Upper lobe of left lung (tissue), 6 donors: ENCODE measurements at regions not wholly inside any gene's neighbourhood (a gene's known extent, or its start where the extent isn't known, plus 50 kb on each side); places are given as distances from the start of the nearest gene placed in this dataset.

ENCODE experiments used
- ATAC-seq, 2 donors: fragments of 200-7000 bp; cut with Tn5 transposase; one replicate each; pipeline ENCODE4 v1.9.1; 2022; ENCODE audit warnings: mild to moderate bottlenecking in 2 of 2, moderate library complexity in 2 of 2; ENCODE audit not compliant: low FRiP score in 2 of 2
- DNase-seq, 2 donors: peaks; one replicate each; pipeline ENCODE4 v3.0.0-alpha.2; 2019 to 2020
- H3K27ac ChIP-seq, 4 donors: fragments of 200-600 bp; sonication (generic); one replicate each; pipeline ENCODE4 v1.5.1; 2016 to 2019
- H3K27me3 ChIP-seq, 4 donors: fragments of 200-600 bp; sonication (generic); one replicate each; pipeline ENCODE4 v1.5.1; 2017 to 2019
- H3K36me3 ChIP-seq, 4 donors: fragments of 200-600 bp; sonication (generic); one replicate each; pipeline ENCODE4 v1.5.1; 2016 to 2019
- H3K4me1 ChIP-seq, 4 donors: fragments of 200-600 bp; sonication (generic); one replicate each; pipeline ENCODE4 v1.5.1; 2018 to 2019
- H3K4me3 ChIP-seq, 4 donors: fragments of 200-600 bp; sonication (generic); one replicate each; pipeline ENCODE4 v1.5.1; 2017 to 2019; ENCODE audit warnings: mild to moderate bottlenecking in 2 of 4, moderate library complexity in 1 of 4
- H3K9me3 ChIP-seq, 4 donors: fragments of 200-600 bp; sonication (generic); one replicate each; pipeline ENCODE4 v1.5.1; 2018 to 2019
- EP300 ChIP-seq, 4 donors: sonication (generic); formaldehyde crosslinking; IDR thresholded peaks; one replicate each; pipeline ENCODE4 v1.5.1; 2017; ENCODE audit warnings: antibody characterized with exemption in 4 of 4, control low read depth in 2 of 4
- POLR2A ChIP-seq, 4 donors: fragments of 450-650 bp; IDR thresholded peaks; one replicate each; pipeline ENCODE4 v1.5.1; 2016 to 2017; ENCODE audit warnings: antibody characterized with exemption in 4 of 4, mild to moderate bottlenecking in 2 of 4
- POLR2AphosphoS5 ChIP-seq, 2 donors: sonication (generic); formaldehyde crosslinking; IDR thresholded peaks; one replicate each; pipeline ENCODE4 v1.5.1; 2017; ENCODE audit warnings: antibody characterized with exemption in 2 of 2
- WGBS, 2 donors: methylation state at CpG; one replicate each; pipeline ENCODE4 v1.1.5; 2017 to 2018; 5-methylcytosine and 5-hydroxymethylcytosine counted together
- TF ChIP-seq, protein P1 (sequence below), 6 experiments: fragments of 450-650 bp in 4 of 6; fragments of 200-600 bp in 2 of 6; sonication (generic) in 2 of 6; IDR thresholded peaks; one replicate each; pipeline ENCODE4 v1.5.1; 2016 to 2019; ENCODE audit warnings: antibody characterized with exemption in 6 of 6
- donor health status: DM: no; HTN: no; CAD: no; lungs with moderate emphysema.
- donor health status: DM: no; HTN: yes; CAD: no; lungs with severe emphysema.

DNA sequence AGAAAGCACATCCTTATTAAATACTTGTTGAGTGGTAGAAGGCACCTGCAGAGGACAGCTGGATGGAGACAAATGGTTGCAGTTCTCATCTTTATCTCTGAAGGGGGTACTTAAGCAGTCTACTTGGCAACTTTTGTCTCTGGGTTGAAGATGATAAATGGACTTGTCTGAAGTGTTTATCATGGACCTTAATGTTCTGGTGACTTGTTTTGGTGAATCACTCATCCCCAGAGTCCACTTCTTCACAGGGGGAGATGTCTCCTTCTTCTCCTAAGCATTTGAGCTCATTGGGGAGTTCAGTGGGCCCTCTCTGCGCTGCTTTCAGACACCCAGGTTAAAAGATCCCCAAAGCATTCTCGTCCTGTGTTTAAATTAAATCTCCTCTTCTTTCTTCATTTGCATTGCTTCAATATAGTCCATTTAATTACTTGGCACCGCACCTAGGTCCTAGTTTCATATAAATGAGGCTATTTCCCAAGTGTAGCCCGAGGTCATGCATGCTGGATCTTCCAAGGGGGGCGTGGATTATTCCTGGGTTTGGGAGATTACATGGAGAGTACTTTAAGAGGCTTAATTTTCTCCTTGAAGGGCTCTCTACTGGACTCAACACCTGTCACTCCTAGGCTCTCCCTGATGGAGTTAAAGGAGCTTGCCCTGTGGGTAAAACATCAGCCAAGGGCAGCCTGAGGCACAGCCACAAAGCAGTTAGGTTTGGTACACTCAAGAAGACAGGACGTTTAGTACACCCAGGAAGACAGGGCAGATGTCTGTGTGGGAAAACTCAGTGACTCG, 239.3 kb upstream of the C2CD4B start:
- H3K27me3 ChIP-seq, result no peaks in the 10 kb centered on the region
- peaks cover 2 to 8% (median 6%) of the 10 kb centered on the region in 4 donors for H3K4me1 ChIP-seq
- peaks cover 0 to 3% (median 0%) of the 10 kb centered on the region in 4 donors for H3K9me3 ChIP-seq
- H3K4me3 ChIP-seq, result no peak overlapping the region
- H3K36me3 ChIP-seq, result no peaks in the 10 kb centered on the region
- TF ChIP-seq, protein P1, sequence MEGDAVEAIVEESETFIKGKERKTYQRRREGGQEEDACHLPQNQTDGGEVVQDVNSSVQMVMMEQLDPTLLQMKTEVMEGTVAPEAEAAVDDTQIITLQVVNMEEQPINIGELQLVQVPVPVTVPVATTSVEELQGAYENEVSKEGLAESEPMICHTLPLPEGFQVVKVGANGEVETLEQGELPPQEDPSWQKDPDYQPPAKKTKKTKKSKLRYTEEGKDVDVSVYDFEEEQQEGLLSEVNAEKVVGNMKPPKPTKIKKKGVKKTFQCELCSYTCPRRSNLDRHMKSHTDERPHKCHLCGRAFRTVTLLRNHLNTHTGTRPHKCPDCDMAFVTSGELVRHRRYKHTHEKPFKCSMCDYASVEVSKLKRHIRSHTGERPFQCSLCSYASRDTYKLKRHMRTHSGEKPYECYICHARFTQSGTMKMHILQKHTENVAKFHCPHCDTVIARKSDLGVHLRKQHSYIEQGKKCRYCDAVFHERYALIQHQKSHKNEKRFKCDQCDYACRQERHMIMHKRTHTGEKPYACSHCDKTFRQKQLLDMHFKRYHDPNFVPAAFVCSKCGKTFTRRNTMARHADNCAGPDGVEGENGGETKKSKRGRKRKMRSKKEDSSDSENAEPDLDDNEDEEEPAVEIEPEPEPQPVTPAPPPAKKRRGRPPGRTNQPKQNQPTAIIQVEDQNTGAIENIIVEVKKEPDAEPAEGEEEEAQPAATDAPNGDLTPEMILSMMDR (IDR thresholded peaks at IDR 0.05), result no peak
- TF ChIP-seq EP300 (IDR thresholded peaks at IDR 0.05) (no peak), POLR2AphosphoS5 (IDR thresholded peaks at IDR 0.05) (no peak), POLR2A (IDR thresholded peaks at IDR 0.05) (no peak)
- 50 to 52% methylated on average over 7 of the region's 7 CpGs for WGBS, 2 donors
- no peak overlapping the region for H3K27ac ChIP-seq
- peak in 1 of 2 donors; percentile 15 for ATAC-seq
- no peak for DNase-seq

- no peak overlapping the region for H3K27ac ChIP-seq
- TF ChIP-seq POLR2A (IDR thresholded peaks at IDR 0.05) (no peak), POLR2AphosphoS5 (IDR thresholded peaks at IDR 0.05) (no peak), EP300 (IDR thresholded peaks at IDR 0.05) (no peak)
- TF ChIP-seq, protein P1 (IDR thresholded peaks at IDR 0.05), result no peak
- H3K27me3 ChIP-seq, result no peaks in the 10 kb centered on the region
- WGBS, 2 donors, result 96 to 100% methylated on average over 1 of the region's 1 CpG
- no peak overlapping the region for H3K4me3 ChIP-seq
- H3K4me1 ChIP-seq, result peaks cover 2 to 8% (median 6%) of the 10 kb centered on the region in 4 donors
- DNase-seq (no peak), ATAC-seq (no peak)
- no peaks in the 10 kb centered on the region for H3K9me3 ChIP-seq
- H3K36me3 ChIP-seq, result no peaks in the 10 kb centered on the region
These were observed 241.3 kb upstream of the C2CD4B start for GRCh38 chr15:62406305-62406891.

DNA sequence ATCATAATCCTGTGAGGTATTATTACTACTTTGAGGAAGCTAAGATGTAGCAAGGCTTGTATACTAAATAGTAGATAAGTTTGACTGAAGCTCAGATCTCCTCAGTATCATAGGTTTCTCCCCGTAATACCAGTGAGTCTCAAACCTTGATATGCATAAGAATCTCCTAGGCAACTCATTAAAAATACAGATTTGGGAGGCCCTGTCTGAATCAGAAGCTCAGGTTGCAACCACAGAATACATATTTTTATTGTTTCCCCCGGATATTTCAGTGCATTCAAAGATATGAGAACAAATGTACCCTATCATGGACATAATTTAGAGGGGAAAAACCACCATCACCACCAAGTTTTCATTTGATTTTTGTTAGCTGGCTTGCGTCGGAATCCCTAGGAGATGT, 242.1 kb upstream of the C2CD4B start:
- no peak overlapping the region for H3K4me3 ChIP-seq
- 93 to 98% methylated on average over 4 of the region's 4 CpGs for whole genome bisulfite sequencing, 2 donors
- DNase-seq, result no peak
- TF ChIP-seq POLR2A (IDR thresholded peaks at IDR 0.05) (no peak), EP300 (IDR thresholded peaks at IDR 0.05) (no peak), POLR2AphosphoS5 (IDR thresholded peaks at IDR 0.05) (no peak)
- TF ChIP-seq, protein P1 (IDR thresholded peaks at IDR 0.05), result no peak
- no peaks in the 10 kb centered on the region for H3K36me3 ChIP-seq
- H3K27ac ChIP-seq, result no peak overlapping the region
- H3K27me3 ChIP-seq, result no peaks in the 10 kb centered on the region
- peaks cover 2 to 8% (median 6%) of the 10 kb centered on the region in 4 donors for H3K4me1 ChIP-seq
- H3K9me3 ChIP-seq, result no peaks in the 10 kb centered on the region
- ATAC-seq, result no peak

GRCh38 chr15:62407962-62408361, 242.9 kb upstream of the C2CD4B start:
- ATAC-seq (no peak), DNase-seq (no peak)
- Histone ChIP-seq H3K4me1 (peaks cover 0 to 5% (median 2%) of the 10 kb centered on the region in 4 donors), H3K27ac (no peak overlapping the region), H3K27me3 (no peaks in the 10 kb centered on the region), H3K9me3 (no peaks in the 10 kb centered on the region), H3K36me3 (no peaks in the 10 kb centered on the region), H3K4me3 (no peak overlapping the region)
- 89 to 95% methylated on average over 4 of the region's 4 CpGs for WGBS, 2 donors
- TF ChIP-seq, protein P1 (IDR thresholded peaks at IDR 0.05), result no peak
- no peak for TF ChIP-seq POLR2A (IDR thresholded peaks at IDR 0.05)
- TF ChIP-seq EP300 (IDR thresholded peaks at IDR 0.05), result no peak
- no peak for TF ChIP-seq POLR2AphosphoS5 (IDR thresholded peaks at IDR 0.05)
